Mammary epithelial cell (primary cell): ENCODE measurements at regions not wholly inside any gene's neighbourhood (a gene's known extent, or its start where the extent isn't known, plus 50 kb on each side); places are given as distances from the start of the nearest gene placed in this dataset.

ENCODE experiments used
- EZH2 ChIP-seq: IDR thresholded peaks from 2 replicates; pipeline ENCODE4 v1.6.1; 2012; ENCODE audit warnings: low read length, inconsistent platforms, borderline replicate concordance
- TF ChIP-seq, protein P1 (sequence below), 2 donors: IDR thresholded peaks in 1 of 2; conservative IDR thresholded peaks in 1 of 2; 2 replicates each; pipeline ENCODE4 v1.5.1; 2011 to 2012; ENCODE audit warnings: inconsistent platforms in 2 of 2, low read length in 2 of 2, mild to moderate bottlenecking in 2 of 2, control low read depth in 1 of 2, low read depth in 1 of 2; ENCODE audit not compliant: insufficient read depth in 1 of 2; ENCODE audit errors: extremely low read depth in 1 of 2

DNA sequence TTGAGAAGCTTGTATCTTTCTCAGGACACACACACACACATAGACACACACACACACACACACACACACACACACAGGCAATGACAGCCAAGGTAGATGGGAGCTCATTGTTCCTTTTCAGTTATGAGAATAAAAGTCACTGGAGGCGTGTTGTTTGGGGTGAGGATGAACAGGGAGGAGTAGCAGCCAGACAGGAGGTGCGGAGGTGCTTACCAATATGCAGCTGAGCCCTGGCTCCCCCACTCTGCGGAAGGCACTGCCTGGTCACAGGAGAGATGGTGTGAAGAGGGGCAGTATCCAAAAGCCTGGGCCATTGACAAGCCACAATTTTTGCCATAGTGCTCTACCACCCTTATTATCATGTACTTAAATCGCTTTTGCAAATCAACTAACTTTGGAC lies 77.4 kb downstream of the CBLN1 start:
- TF ChIP-seq, protein P1, sequence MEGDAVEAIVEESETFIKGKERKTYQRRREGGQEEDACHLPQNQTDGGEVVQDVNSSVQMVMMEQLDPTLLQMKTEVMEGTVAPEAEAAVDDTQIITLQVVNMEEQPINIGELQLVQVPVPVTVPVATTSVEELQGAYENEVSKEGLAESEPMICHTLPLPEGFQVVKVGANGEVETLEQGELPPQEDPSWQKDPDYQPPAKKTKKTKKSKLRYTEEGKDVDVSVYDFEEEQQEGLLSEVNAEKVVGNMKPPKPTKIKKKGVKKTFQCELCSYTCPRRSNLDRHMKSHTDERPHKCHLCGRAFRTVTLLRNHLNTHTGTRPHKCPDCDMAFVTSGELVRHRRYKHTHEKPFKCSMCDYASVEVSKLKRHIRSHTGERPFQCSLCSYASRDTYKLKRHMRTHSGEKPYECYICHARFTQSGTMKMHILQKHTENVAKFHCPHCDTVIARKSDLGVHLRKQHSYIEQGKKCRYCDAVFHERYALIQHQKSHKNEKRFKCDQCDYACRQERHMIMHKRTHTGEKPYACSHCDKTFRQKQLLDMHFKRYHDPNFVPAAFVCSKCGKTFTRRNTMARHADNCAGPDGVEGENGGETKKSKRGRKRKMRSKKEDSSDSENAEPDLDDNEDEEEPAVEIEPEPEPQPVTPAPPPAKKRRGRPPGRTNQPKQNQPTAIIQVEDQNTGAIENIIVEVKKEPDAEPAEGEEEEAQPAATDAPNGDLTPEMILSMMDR (conservative IDR thresholded peaks at IDR 0.05 in 1 of 2, IDR thresholded peaks at IDR 0.05 in 1 of 2; ENCODE audit: extremely low read depth in 1 of 2, insufficient read depth in 1 of 2, low read depth in 1 of 2, low read length in 2 of 2), result no peak
- TF ChIP-seq EZH2, result no peak
